Ishikawa (cell line): ENCODE measurements at regions not wholly inside any gene's neighbourhood (a gene's known extent, or its start where the extent isn't known, plus 50 kb on each side); places are given as distances from the start of the nearest gene placed in this dataset.

Source experiments
- CEBPB ChIP-seq: IDR thresholded peaks from 2 replicates; pipeline ENCODE4 v1.6.1; 2012
- CREB1 ChIP-seq: IDR thresholded peaks from 2 replicates; pipeline ENCODE4 v1.6.1; 2012; ENCODE audit warnings: low read depth
- EGR1 ChIP-seq: IDR thresholded peaks from 2 replicates; pipeline ENCODE4 v1.6.1; 2012
- EP300 ChIP-seq: IDR thresholded peaks from 2 replicates; pipeline ENCODE4 v1.6.1; 2012; ENCODE audit warnings: borderline replicate concordance
- FOXM1 ChIP-seq: IDR thresholded peaks from 2 replicates; pipeline ENCODE4 v1.6.1; 2012; ENCODE audit warnings: low read depth, borderline replicate concordance
- MAX ChIP-seq: IDR thresholded peaks from 2 replicates; pipeline ENCODE4 v1.6.1; 2012
- NFIC ChIP-seq: IDR thresholded peaks from 2 replicates; pipeline ENCODE4 v1.6.1; 2012
- RAD21 ChIP-seq: IDR thresholded peaks from 2 replicates; pipeline ENCODE4 v1.6.1; 2012; ENCODE audit warnings: low read depth
- REST ChIP-seq: IDR thresholded peaks from 2 replicates; pipeline ENCODE4 v1.6.1; 2012; ENCODE audit warnings: low read depth, mild to moderate bottlenecking
- TAF1 ChIP-seq: IDR thresholded peaks from 2 replicates; pipeline ENCODE4 v1.6.1; 2012; ENCODE audit warnings: low read depth, mild to moderate bottlenecking
- TCF12 ChIP-seq: IDR thresholded peaks from 2 replicates; pipeline ENCODE4 v1.6.1; 2012; ENCODE audit warnings: low read depth
- TEAD4 ChIP-seq: IDR thresholded peaks from 2 replicates; pipeline ENCODE4 v1.6.1; 2012
- USF1 ChIP-seq: IDR thresholded peaks from 2 replicates; pipeline ENCODE4 v1.6.1; 2012
- YY1 ChIP-seq: IDR thresholded peaks from 2 replicates; pipeline ENCODE4 v1.6.1; 2012; ENCODE audit warnings: low read depth
- ZBTB7A ChIP-seq: IDR thresholded peaks from 2 replicates; pipeline ENCODE4 v1.6.1; 2012; ENCODE audit warnings: low read depth

GRCh38 chr9:18010492-18010891 lies 431.6 kb downstream of the SH3GL2 start:
- no peak for TF ChIP-seq ZBTB7A
- no peak for TF ChIP-seq RAD21
- TF ChIP-seq TCF12: no peak
- TF ChIP-seq TAF1: no peak
- no peak for TF ChIP-seq NFIC
- TF ChIP-seq USF1: no peak
- TF ChIP-seq EGR1: no peak
- no peak for TF ChIP-seq TEAD4
- TF ChIP-seq EP300: no peak
- no peak for TF ChIP-seq CEBPB
- TF ChIP-seq YY1: no peak
- no peak for TF ChIP-seq FOXM1
- TF ChIP-seq CREB1: no peak
- TF ChIP-seq MAX: no peak
- no peak for TF ChIP-seq REST

GRCh38 chr9:18012170-18012569 lies 433.3 kb downstream of the SH3GL2 start:
- no peak for TF ChIP-seq ZBTB7A
- TF ChIP-seq TAF1: no peak
- TF ChIP-seq YY1: no peak
- no peak for TF ChIP-seq FOXM1
- TF ChIP-seq EGR1: no peak
- TF ChIP-seq EP300: no peak

- no peak for TF ChIP-seq REST
- TF ChIP-seq MAX: no peak
- TF ChIP-seq ZBTB7A: no peak
- TF ChIP-seq EP300: no peak
- TF ChIP-seq YY1: no peak
- TF ChIP-seq USF1: no peak
- no peak for TF ChIP-seq CREB1
- TF ChIP-seq RAD21: no peak
- TF ChIP-seq TEAD4: no peak
- no peak for TF ChIP-seq TCF12
- no peak for TF ChIP-seq EGR1
- no peak for TF ChIP-seq CEBPB
- TF ChIP-seq TAF1: no peak
- no peak for TF ChIP-seq NFIC
- no peak for TF ChIP-seq FOXM1
Observed at GRCh38 chr9:18014556-18014955, 435.7 kb downstream of the SH3GL2 start.

GRCh38 chr9:18015116-18015515 lies 436.2 kb downstream of the SH3GL2 start:
- TF ChIP-seq NFIC (no peak), EP300 (no peak), ZBTB7A (no peak), TEAD4 (no peak), RAD21 (no peak), CREB1 (no peak)

- TF ChIP-seq MAX: no peak
- TF ChIP-seq NFIC: no peak
- no peak for TF ChIP-seq EGR1
- no peak for TF ChIP-seq YY1
- TF ChIP-seq CREB1: no peak
- TF ChIP-seq FOXM1: no peak
- TF ChIP-seq ZBTB7A: no peak
- no peak for TF ChIP-seq TAF1
- no peak for TF ChIP-seq TCF12
- TF ChIP-seq RAD21: no peak
- no peak for TF ChIP-seq CEBPB
- no peak for TF ChIP-seq EP300
- TF ChIP-seq REST: no peak
- TF ChIP-seq TEAD4: no peak
- no peak for TF ChIP-seq USF1
Observed at GRCh38 chr9:18017136-18017535, 438.3 kb downstream of the SH3GL2 start.
